Stomach smooth muscle (tissue), 2 donors: ENCODE measurements at regions not wholly inside any gene's neighbourhood (a gene's known extent, or its start where the extent isn't known, plus 50 kb on each side); places are given as distances from the start of the nearest gene placed in this dataset.
A peak's percentile ranks its signal among the peaks of the same experiment; 100 is the strongest.

ENCODE experiments used
- H3K27ac ChIP-seq: one replicate; pipeline ENCODE4 v1.7.0; 2013; ENCODE audit warnings: mild to moderate bottlenecking, low read length, inconsistent platforms
- H3K27me3 ChIP-seq, 2 donors: one replicate each; pipeline ENCODE4 v1.7.0; 2013; ENCODE audit warnings: low read length in 2 of 2; ENCODE audit not compliant: insufficient read depth in 2 of 2, control insufficient read depth in 1 of 2
- H3K36me3 ChIP-seq, 2 donors: one replicate each; pipeline ENCODE4 v1.7.0; 2013; ENCODE audit warnings: low read length in 2 of 2; ENCODE audit not compliant: control insufficient read depth in 2 of 2, insufficient read depth in 2 of 2
- H3K4me1 ChIP-seq: one replicate; pipeline ENCODE4 v1.7.0; 2013; ENCODE audit warnings: low read length; ENCODE audit not compliant: control insufficient read depth, insufficient read depth
- H3K4me3 ChIP-seq, 2 donors: one replicate each; pipeline ENCODE4 v1.7.0; 2013; ENCODE audit warnings: low read length in 2 of 2
- H3K9ac ChIP-seq, 2 donors: one replicate each; pipeline ENCODE4 v1.7.0; 2013; ENCODE audit warnings: low read length in 2 of 2, mild to moderate bottlenecking in 1 of 2
- H3K9me3 ChIP-seq, 2 donors: one replicate each; pipeline ENCODE4 v1.7.0; 2013; ENCODE audit warnings: low read length in 2 of 2; ENCODE audit not compliant: control insufficient read depth in 2 of 2
- donor health status: healthy.
- donor health status: Pancreatic carcinoma.

DNA sequence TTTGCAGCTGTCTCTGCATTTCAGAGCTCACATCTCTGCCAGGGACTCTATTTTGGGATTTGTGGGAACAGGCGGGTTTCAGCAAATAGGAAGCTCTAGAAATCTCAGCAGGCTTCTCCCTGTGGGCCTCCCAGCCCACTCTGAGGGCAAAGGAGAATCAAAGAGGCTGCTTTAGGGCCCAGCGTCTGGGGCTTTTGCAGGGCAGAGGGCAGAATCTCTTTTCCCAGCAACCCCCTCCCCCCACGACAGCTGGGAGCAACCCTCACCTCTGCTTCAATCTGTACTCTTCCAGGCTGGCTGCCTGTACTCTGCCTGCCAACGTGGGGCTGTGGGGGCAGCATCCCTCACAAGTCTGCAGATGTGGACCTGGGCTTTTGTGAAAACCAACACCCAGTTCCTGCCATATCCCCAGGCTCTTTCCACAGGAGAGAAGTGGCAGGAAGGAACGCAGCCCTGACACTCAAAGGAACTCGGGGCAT lies 529.6 kb upstream of the TBX3 start:
- H3K9me3 ChIP-seq, result no peaks in the 10 kb centered on the region
- H3K36me3 ChIP-seq, result no peaks in the 10 kb centered on the region
- H3K9ac ChIP-seq, result no peak overlapping the region
- no peaks in the 10 kb centered on the region for H3K27me3 ChIP-seq
- peaks cover 23% of the 10 kb centered on the region for H3K4me1 ChIP-seq
- H3K27ac ChIP-seq, result no peak overlapping the region
- H3K4me3 ChIP-seq, result peak overlapping the region in 1 of 2 donors; percentile 15

- Histone ChIP-seq H3K27me3 (no peaks in the 10 kb centered on the region), H3K4me1 (peaks cover 23% of the 10 kb centered on the region), H3K9ac (no peak overlapping the region), H3K27ac (no peak overlapping the region), H3K9me3 (no peaks in the 10 kb centered on the region), H3K4me3 (no peak overlapping the region), H3K36me3 (no peaks in the 10 kb centered on the region)
Observed at GRCh38 chr12:115213118-115213517, 529.1 kb upstream of the TBX3 start.

DNA sequence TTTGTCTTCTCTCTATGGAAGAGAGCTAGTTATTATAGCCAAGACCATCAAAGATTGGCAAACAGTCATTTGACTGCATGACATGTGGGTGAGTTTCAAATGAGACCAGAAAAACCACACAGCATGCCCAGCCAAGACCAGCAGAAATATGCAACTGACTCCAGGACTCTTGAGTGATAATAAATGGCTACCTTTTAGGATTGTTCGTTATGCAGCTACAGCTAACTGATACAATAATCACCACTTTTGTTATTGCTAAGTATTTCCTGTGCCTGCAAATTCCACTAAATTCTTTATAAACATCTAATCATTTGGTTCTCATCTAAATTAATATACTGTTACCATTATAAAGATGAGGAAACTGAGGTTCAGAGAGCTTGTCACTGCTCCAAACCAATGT lies 528.4 kb upstream of the TBX3 start:
- Histone ChIP-seq H3K36me3 (no peaks in the 10 kb centered on the region), H3K27ac (no peak overlapping the region), H3K27me3 (no peaks in the 10 kb centered on the region), H3K9me3 (no peaks in the 10 kb centered on the region), H3K4me3 (no peak overlapping the region), H3K4me1 (peaks cover 23% of the 10 kb centered on the region), H3K9ac (no peak overlapping the region)

GRCh38 chr12:115210533-115211252 lies 526.7 kb upstream of the TBX3 start:
- H3K36me3 ChIP-seq, result no peaks in the 10 kb centered on the region
- H3K9ac ChIP-seq, result no peak overlapping the region
- H3K4me3 ChIP-seq, result no peak overlapping the region
- H3K27ac ChIP-seq, result no peak overlapping the region
- peaks cover 25% of the 10 kb centered on the region for H3K4me1 ChIP-seq
- H3K9me3 ChIP-seq, result no peaks in the 10 kb centered on the region
- no peaks in the 10 kb centered on the region for H3K27me3 ChIP-seq

- no peaks in the 10 kb centered on the region for H3K36me3 ChIP-seq
- H3K4me1 ChIP-seq, result peaks cover 27% of the 10 kb centered on the region
- H3K9me3 ChIP-seq, result no peaks in the 10 kb centered on the region
- no peak overlapping the region for H3K9ac ChIP-seq
- no peak overlapping the region for H3K27ac ChIP-seq
- H3K27me3 ChIP-seq, result no peaks in the 10 kb centered on the region
- no peak overlapping the region for H3K4me3 ChIP-seq
Observed at GRCh38 chr12:115209230-115209629, 525.3 kb upstream of the TBX3 start.

GRCh38 chr12:115208098-115208497 lies 524.1 kb upstream of the TBX3 start:
- Histone ChIP-seq H3K4me1 (peaks cover 19% of the 10 kb centered on the region), H3K4me3 (no peak overlapping the region), H3K27ac (no peak overlapping the region), H3K36me3 (no peaks in the 10 kb centered on the region), H3K27me3 (no peaks in the 10 kb centered on the region), H3K9ac (no peak overlapping the region), H3K9me3 (no peaks in the 10 kb centered on the region)

DNA sequence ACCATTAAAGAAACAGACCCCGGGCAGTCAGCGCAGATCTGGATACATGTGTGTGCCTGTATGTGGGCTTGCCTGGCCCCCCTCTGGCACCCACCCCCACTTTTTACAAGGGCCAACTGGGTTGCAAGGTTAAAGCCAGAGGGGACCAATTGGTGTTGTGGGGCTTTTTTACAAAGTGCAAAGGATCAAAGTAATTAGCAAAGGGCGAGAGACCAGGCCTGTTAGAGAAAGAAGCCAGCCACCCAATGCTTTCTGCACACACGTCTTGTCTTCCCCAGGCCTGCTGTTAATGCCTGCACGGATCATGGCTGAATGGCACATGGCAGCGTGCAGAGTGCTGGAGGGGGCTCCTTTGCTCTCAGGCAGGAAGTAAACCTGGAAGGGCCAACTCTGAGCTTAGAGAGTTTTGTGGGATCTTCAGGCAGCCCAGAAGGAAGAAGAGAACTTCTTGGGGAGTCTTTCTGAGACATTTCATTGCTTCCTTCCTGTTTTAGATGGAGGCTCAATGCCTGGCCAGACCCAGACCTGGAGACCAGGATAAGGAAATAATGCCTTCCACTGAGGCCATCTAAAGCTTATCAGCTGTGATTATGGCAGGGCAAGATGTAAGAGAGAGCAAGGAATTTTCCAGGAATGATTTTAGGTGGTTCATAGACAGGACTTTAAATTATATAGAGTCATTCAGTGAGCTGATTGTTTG lies 523.4 kb upstream of the TBX3 start:
- Histone ChIP-seq H3K9ac (no peak overlapping the region), H3K27ac (no peak overlapping the region), H3K4me1 (peaks cover 19% of the 10 kb centered on the region), H3K27me3 (no peaks in the 10 kb centered on the region), H3K4me3 (no peak overlapping the region), H3K9me3 (no peaks in the 10 kb centered on the region), H3K36me3 (no peaks in the 10 kb centered on the region)

DNA sequence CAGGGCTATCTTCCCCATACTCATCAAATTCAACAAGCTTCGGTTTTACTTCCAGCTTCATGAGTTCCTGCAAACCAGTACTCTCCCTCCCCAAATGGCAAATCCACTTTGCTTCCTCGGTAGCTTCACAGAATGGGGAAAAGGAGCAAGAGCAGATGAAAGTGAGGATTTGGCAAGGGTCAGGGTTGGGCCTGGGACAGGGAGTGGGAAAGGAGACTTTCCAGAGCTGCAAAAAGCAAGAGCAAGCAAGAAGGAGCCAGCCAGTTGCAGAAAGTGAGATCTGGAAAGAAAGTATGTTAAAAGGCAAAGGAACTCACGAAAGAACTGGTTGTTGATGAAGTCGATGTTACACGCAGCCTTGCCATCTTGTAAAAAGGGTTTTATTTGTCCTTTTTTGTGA lies 522.8 kb upstream of the TBX3 start:
- Histone ChIP-seq H3K27ac (no peak overlapping the region), H3K36me3 (no peaks in the 10 kb centered on the region), H3K4me1 (peaks cover 19% of the 10 kb centered on the region), H3K9me3 (no peaks in the 10 kb centered on the region), H3K27me3 (no peaks in the 10 kb centered on the region), H3K4me3 (no peak overlapping the region), H3K9ac (no peak overlapping the region)

DNA sequence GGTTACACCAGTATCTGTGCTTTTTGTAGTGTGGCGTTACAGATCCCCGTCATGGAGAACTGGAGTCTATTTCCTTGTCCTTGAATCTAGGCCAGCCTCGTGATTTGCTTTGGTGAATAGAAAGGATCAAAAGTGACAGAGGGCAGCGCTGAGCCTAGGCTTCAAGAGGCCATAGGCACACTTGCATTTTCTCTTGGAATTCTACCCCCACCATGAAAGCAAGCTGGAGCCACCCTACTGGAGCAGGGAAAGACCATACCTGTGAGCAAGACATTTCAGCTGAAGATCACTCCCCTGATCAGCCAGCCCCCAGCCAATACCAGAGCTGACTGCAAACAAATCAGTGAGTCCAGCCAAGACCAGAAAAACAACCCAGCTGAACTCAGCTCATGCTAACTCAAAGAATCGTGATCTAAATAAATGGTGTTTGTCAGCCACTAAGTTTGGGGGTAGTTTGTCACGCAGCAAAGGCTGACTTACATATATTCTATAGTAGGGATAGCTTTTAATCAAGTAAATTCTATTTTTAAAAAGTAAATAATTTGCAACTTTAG lies 521.9 kb upstream of the TBX3 start:
- no peaks in the 10 kb centered on the region for H3K9me3 ChIP-seq
- no peak overlapping the region for H3K9ac ChIP-seq
- H3K27ac ChIP-seq, result no peak overlapping the region

DNA sequence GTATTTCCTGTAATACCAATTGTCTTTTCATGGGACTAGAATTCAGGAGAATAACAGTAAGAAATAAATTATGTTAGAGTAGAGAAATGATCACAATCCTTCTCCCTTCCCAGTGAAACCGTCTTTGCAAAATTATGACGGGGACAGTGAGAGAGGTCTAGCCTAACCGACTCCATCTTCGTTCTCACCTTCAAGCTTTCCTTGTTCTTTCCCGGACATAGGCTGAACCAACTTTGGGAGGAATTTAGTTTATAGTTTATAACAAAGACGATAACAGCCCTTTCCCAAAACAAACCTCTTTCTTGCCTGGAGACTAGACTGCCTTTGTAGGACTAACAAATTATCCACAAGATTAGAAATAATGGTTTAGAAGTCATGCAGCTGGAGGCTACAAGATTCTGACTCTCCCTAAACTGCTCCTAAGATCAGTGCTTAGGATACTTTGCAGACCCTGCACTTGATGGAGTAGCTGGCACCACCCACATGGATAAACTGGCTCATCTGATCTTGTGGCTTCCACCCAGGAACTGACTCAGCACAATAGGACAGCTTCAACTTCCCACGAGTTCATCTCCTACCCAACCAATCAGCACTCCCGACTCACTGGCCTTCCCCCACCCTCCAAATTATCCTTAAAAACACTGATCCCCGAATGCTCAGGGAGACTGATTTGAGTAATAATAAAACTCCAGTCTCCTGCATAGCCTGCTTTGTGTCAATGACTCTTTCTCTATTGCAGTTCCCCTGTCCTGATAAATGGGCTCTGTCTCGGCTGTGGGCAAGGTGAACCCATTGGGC lies 521.2 kb upstream of the TBX3 start:
- Histone ChIP-seq H3K36me3 (no peaks in the 10 kb centered on the region), H3K27ac (no peak overlapping the region), H3K27me3 (no peaks in the 10 kb centered on the region), H3K4me1 (peaks cover 12% of the 10 kb centered on the region), H3K9ac (no peak overlapping the region), H3K4me3 (no peak overlapping the region), H3K9me3 (no peaks in the 10 kb centered on the region)

More for the DNA sequence above, 521.9 kb upstream of the TBX3 start:
- H3K36me3 ChIP-seq, result no peaks in the 10 kb centered on the region
- peaks cover 15% of the 10 kb centered on the region for H3K4me1 ChIP-seq
- no peak overlapping the region for H3K4me3 ChIP-seq
- H3K27me3 ChIP-seq, result no peaks in the 10 kb centered on the region
